IPS-18a (cell line): ENCODE measurements at regions not wholly inside any gene's neighbourhood (a gene's known extent, or its start where the extent isn't known, plus 50 kb on each side); places are given as distances from the start of the nearest gene placed in this dataset.

Experiments
- H3K27ac ChIP-seq: one replicate; pipeline ENCODE4 v1.5.1; 2013; ENCODE audit warnings: low read length
- H3K27me3 ChIP-seq: one replicate; pipeline ENCODE4 v1.6.1; 2013; ENCODE audit warnings: mild to moderate bottlenecking, low read length; ENCODE audit not compliant: control insufficient read depth, insufficient read depth
- H3K36me3 ChIP-seq: one replicate; pipeline ENCODE4 v1.6.1; 2013; ENCODE audit warnings: low read depth, low read length; ENCODE audit not compliant: control insufficient read depth
- H3K4me1 ChIP-seq: one replicate; pipeline ENCODE4 v1.6.1; 2013; ENCODE audit warnings: low read depth, low read length; ENCODE audit not compliant: control insufficient read depth
- H3K4me3 ChIP-seq: one replicate; pipeline ENCODE4 v1.5.1; 2013; ENCODE audit warnings: low read length
- H3K9ac ChIP-seq: one replicate; pipeline ENCODE4 v1.6.1; 2013; ENCODE audit warnings: mild to moderate bottlenecking, low read length, moderate library complexity
- H3K9me3 ChIP-seq: one replicate; pipeline ENCODE4 v1.6.1; 2013; ENCODE audit warnings: low read depth, low read length; ENCODE audit not compliant: control insufficient read depth

GRCh38 chr14:29462772-29463171, 464.9 kb downstream of the PRKD1 start:
- no peaks in the 10 kb centered on the region for H3K4me1 ChIP-seq
- H3K4me3 ChIP-seq: no peak overlapping the region
- H3K9me3 ChIP-seq: no peaks in the 10 kb centered on the region
- no peaks in the 10 kb centered on the region for H3K36me3 ChIP-seq
- H3K27ac ChIP-seq: no peak overlapping the region
- no peak overlapping the region for H3K9ac ChIP-seq
- no peaks in the 10 kb centered on the region for H3K27me3 ChIP-seq

GRCh38 chr14:29463727-29464395, 463.8 kb downstream of the PRKD1 start:
- Histone ChIP-seq H3K9me3 (no peaks in the 10 kb centered on the region), H3K27me3 (no peaks in the 10 kb centered on the region)

GRCh38 chr14:29465095-29465494, 462.6 kb downstream of the PRKD1 start:
- Histone ChIP-seq H3K4me1 (no peaks in the 10 kb centered on the region), H3K9ac (no peak overlapping the region), H3K27ac (no peak overlapping the region), H3K4me3 (no peak overlapping the region), H3K36me3 (no peaks in the 10 kb centered on the region), H3K27me3 (no peaks in the 10 kb centered on the region), H3K9me3 (no peaks in the 10 kb centered on the region)

More at GRCh38 chr14:29463727-29464395, 463.8 kb downstream of the PRKD1 start:
- no peak overlapping the region for H3K9ac ChIP-seq
- no peaks in the 10 kb centered on the region for H3K4me1 ChIP-seq
- no peak overlapping the region for H3K27ac ChIP-seq
- H3K4me3 ChIP-seq: no peak overlapping the region
- no peaks in the 10 kb centered on the region for H3K36me3 ChIP-seq

DNA sequence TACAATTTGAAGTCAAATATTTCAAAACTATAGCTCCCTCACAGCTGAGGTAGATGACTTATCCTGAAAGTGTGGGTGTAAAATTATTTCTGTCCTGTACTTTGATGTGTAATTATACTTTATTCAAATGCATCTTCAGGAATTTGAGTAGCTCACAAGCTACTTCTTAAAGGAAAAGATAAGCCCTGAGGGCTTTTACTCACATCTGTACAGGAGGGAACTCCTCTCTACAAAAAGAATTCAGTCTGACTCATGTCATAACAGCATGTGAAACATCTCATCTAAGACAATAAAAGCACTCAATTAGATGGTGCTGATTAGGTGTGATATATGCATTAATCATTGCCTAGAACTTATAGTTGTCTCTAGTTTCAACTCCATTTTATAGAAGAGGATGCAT, 452.0 kb downstream of the PRKD1 start:
- H3K36me3 ChIP-seq: no peaks in the 10 kb centered on the region
- no peaks in the 10 kb centered on the region for H3K4me1 ChIP-seq
- H3K27me3 ChIP-seq: no peaks in the 10 kb centered on the region
- no peak overlapping the region for H3K4me3 ChIP-seq
- H3K27ac ChIP-seq: no peak overlapping the region
- no peaks in the 10 kb centered on the region for H3K9me3 ChIP-seq
- H3K9ac ChIP-seq: no peak overlapping the region

- Histone ChIP-seq H3K9ac (no peak overlapping the region), H3K36me3 (no peaks in the 10 kb centered on the region), H3K27ac (no peak overlapping the region), H3K9me3 (no peaks in the 10 kb centered on the region), H3K4me1 (no peaks in the 10 kb centered on the region), H3K4me3 (no peak overlapping the region), H3K27me3 (no peaks in the 10 kb centered on the region)
Measured at GRCh38 chr14:29486132-29486531, 441.5 kb downstream of the PRKD1 start.

DNA sequence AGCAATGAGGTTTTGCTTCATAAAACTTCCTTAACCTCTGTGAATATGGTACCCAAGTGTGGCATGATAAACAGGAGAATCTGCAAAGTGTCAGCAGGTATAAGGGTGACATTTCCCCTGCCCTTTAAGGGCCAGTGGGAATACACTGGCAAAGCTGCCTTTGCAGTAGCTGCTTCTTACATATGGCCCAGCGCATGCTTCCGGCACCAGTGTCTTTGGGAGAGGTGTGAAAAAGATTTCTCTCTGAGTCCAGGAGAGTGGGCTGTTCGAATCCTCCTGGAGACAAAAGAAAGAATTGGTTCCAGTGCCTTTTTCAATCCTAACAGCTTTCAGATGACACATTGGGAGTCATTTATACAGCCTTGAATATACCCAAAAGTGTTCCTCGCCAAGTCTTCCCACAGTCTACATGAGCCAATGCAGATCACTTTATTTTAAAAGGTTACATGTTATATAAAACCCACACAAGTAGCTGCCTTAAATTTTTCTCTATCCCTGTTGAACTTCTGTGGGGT, 437.7 kb downstream of the PRKD1 start:
- Histone ChIP-seq H3K36me3 (no peaks in the 10 kb centered on the region), H3K9me3 (no peaks in the 10 kb centered on the region), H3K27ac (no peak overlapping the region), H3K4me3 (no peak overlapping the region), H3K27me3 (no peaks in the 10 kb centered on the region), H3K4me1 (no peaks in the 10 kb centered on the region), H3K9ac (no peak overlapping the region)

GRCh38 chr14:29493849-29494248, 433.8 kb downstream of the PRKD1 start:
- Histone ChIP-seq H3K27me3 (no peaks in the 10 kb centered on the region), H3K9ac (no peak overlapping the region), H3K4me1 (no peaks in the 10 kb centered on the region), H3K9me3 (peaks cover 5% of the 10 kb centered on the region), H3K4me3 (no peak overlapping the region), H3K36me3 (no peaks in the 10 kb centered on the region), H3K27ac (no peak overlapping the region)

- H3K9me3 ChIP-seq: peaks cover 5% of the 10 kb centered on the region
- no peaks in the 10 kb centered on the region for H3K4me1 ChIP-seq
- no peaks in the 10 kb centered on the region for H3K36me3 ChIP-seq
- no peaks in the 10 kb centered on the region for H3K27me3 ChIP-seq
- H3K27ac ChIP-seq: no peak overlapping the region
- no peak overlapping the region for H3K4me3 ChIP-seq
- H3K9ac ChIP-seq: no peak overlapping the region
Measured at GRCh38 chr14:29494312-29494711, 433.3 kb downstream of the PRKD1 start.

- H3K27me3 ChIP-seq: no peaks in the 10 kb centered on the region
- no peaks in the 10 kb centered on the region for H3K36me3 ChIP-seq
- H3K9ac ChIP-seq: no peak overlapping the region
- H3K9me3 ChIP-seq: peaks cover 7% of the 10 kb centered on the region
- H3K4me3 ChIP-seq: no peak overlapping the region
- H3K4me1 ChIP-seq: no peaks in the 10 kb centered on the region
- no peak overlapping the region for H3K27ac ChIP-seq
Measured at GRCh38 chr14:29503903-29504302, 423.7 kb downstream of the PRKD1 start.

DNA sequence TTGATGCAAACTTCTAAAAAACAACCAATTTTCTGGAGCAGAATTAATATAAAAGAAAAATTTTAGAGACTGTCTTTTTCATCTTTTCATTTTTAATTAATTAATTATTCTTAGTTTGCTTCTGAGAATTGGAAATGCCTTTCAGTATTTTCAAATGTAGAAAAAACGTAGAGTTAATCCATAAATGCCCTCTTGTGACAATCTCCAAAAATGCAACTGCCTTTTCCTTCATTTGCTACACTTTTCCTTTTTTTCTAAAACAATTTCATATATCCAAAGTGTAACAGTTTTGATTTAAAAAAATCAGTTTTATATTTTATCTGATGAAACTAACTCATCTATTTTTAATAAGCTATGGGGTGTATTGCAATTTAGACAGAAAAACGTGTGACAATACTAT, 409.3 kb downstream of the PRKD1 start:
- no peak overlapping the region for H3K4me3 ChIP-seq
- H3K9ac ChIP-seq: no peak overlapping the region
- no peaks in the 10 kb centered on the region for H3K4me1 ChIP-seq
- no peaks in the 10 kb centered on the region for H3K36me3 ChIP-seq
- H3K27ac ChIP-seq: no peak overlapping the region
- no peaks in the 10 kb centered on the region for H3K9me3 ChIP-seq
- no peaks in the 10 kb centered on the region for H3K27me3 ChIP-seq

GRCh38 chr14:29521526-29522137, 406.0 kb downstream of the PRKD1 start:
- H3K9ac ChIP-seq: no peak overlapping the region
- no peaks in the 10 kb centered on the region for H3K9me3 ChIP-seq
- no peak overlapping the region for H3K27ac ChIP-seq
- no peak overlapping the region for H3K4me3 ChIP-seq
- H3K36me3 ChIP-seq: no peaks in the 10 kb centered on the region
- no peaks in the 10 kb centered on the region for H3K4me1 ChIP-seq
- H3K27me3 ChIP-seq: no peaks in the 10 kb centered on the region
